H9 (cell line): ENCODE measurements at regions not wholly inside any gene's neighbourhood (a gene's known extent, or its start where the extent isn't known, plus 50 kb on each side); places are given as distances from the start of the nearest gene placed in this dataset.

ENCODE experiments used
- DNase-seq: peaks from one replicate; pipeline ENCODE4 v3.0.0-alpha.2; 2017
- H2AFZ ChIP-seq: one replicate; pipeline ENCODE4 v1.6.1; 2013; ENCODE audit warnings: mild to moderate bottlenecking, low read length, control low read depth, moderate library complexity
- H2AK5ac ChIP-seq: 2 replicates; pipeline ENCODE4 v1.6.1; 2013; ENCODE audit warnings: low read length, control low read depth, mixed read lengths; ENCODE audit not compliant: insufficient read length
- H2BK120ac ChIP-seq: one replicate; pipeline ENCODE4 v1.6.1; 2013; ENCODE audit warnings: low read depth, mild to moderate bottlenecking, low read length, control low read depth, inconsistent platforms; ENCODE audit not compliant: poor library complexity, severe bottlenecking
- H2BK12ac ChIP-seq: 2 replicates; pipeline ENCODE4 v1.6.1; 2013; ENCODE audit warnings: low read length, control low read depth, mixed read lengths, low read depth; ENCODE audit not compliant: insufficient read length
- H2BK15ac ChIP-seq: 2 replicates; pipeline ENCODE4 v1.6.1; 2013; ENCODE audit warnings: low read depth, low read length, control low read depth
- H2BK20ac ChIP-seq: one replicate; pipeline ENCODE4 v1.6.1; 2013; ENCODE audit warnings: low read depth, mild to moderate bottlenecking, low read length, control low read depth, inconsistent platforms; ENCODE audit not compliant: poor library complexity, severe bottlenecking
- H2BK5ac ChIP-seq: 2 replicates; pipeline ENCODE4 v1.6.1; 2013; ENCODE audit warnings: low read length, control low read depth, mixed read lengths; ENCODE audit not compliant: insufficient read length
- H3K14ac ChIP-seq: 2 replicates; pipeline ENCODE4 v1.6.1; 2013; ENCODE audit warnings: low read length, control low read depth; ENCODE audit not compliant: insufficient read depth
- H3K18ac ChIP-seq: 2 replicates; pipeline ENCODE4 v1.6.1; 2013; ENCODE audit warnings: low read depth, mild to moderate bottlenecking, mixed read lengths, low read length, control low read depth; ENCODE audit not compliant: insufficient read length
- H3K23ac ChIP-seq: 2 replicates; pipeline ENCODE4 v1.6.1; 2013; ENCODE audit warnings: low read length, control low read depth, mixed read lengths, low read depth; ENCODE audit not compliant: insufficient read length
- H3K23me2 ChIP-seq: 2 replicates; pipeline ENCODE4 v1.6.1; 2013; ENCODE audit warnings: low read depth, mild to moderate bottlenecking, mixed read lengths, low read length, control low read depth; ENCODE audit not compliant: insufficient read length, poor library complexity, severe bottlenecking
- H3K27ac ChIP-seq: 2 replicates; pipeline ENCODE4 v1.5.1; 2013; ENCODE audit warnings: low read length, control low read depth, mixed read lengths, low read depth; ENCODE audit not compliant: insufficient read length
- H3K27me3 ChIP-seq: 2 replicates; pipeline ENCODE4 v1.6.1; 2013; ENCODE audit warnings: low read length, control low read depth, inconsistent platforms; ENCODE audit not compliant: insufficient read depth
- H3K4ac ChIP-seq: 2 replicates; pipeline ENCODE4 v1.6.1; 2013; ENCODE audit warnings: low read depth, mild to moderate bottlenecking, control low read depth, inconsistent platforms, low read length, moderate library complexity
- H3K4me1 ChIP-seq: 2 replicates; pipeline ENCODE4 v1.6.1; 2013; ENCODE audit warnings: low read length, control low read depth, inconsistent platforms; ENCODE audit not compliant: insufficient read depth
- H3K4me2 ChIP-seq: 2 replicates; pipeline ENCODE4 v1.6.1; 2013; ENCODE audit warnings: low read length, control low read depth, mixed read lengths; ENCODE audit not compliant: insufficient read length, insufficient read depth
- H3K56ac ChIP-seq: 2 replicates; pipeline ENCODE4 v1.6.1; 2013; ENCODE audit warnings: low read depth, mild to moderate bottlenecking, mixed read lengths, low read length, control low read depth; ENCODE audit not compliant: insufficient read length
- H3K79me1 ChIP-seq: 2 replicates; pipeline ENCODE4 v1.6.1; 2013; ENCODE audit warnings: low read depth, mild to moderate bottlenecking, moderate library complexity, low read length, control low read depth, inconsistent platforms; ENCODE audit not compliant: insufficient read depth, poor library complexity, severe bottlenecking
- H3K79me2 ChIP-seq: 2 replicates; pipeline ENCODE4 v1.6.1; 2013; ENCODE audit warnings: low read length, control low read depth, inconsistent platforms; ENCODE audit not compliant: insufficient read depth
- H3K9ac ChIP-seq: 2 replicates; pipeline ENCODE4 v1.6.1; 2013; ENCODE audit warnings: low read length, control low read depth, mixed read lengths; ENCODE audit not compliant: insufficient read length; ENCODE audit errors: extremely low read depth
- H3K9me3 ChIP-seq: one replicate; pipeline ENCODE4 v1.6.1; 2013; ENCODE audit warnings: low read depth, low read length, inconsistent platforms; ENCODE audit not compliant: control insufficient read depth
- H3T11ph ChIP-seq: one replicate; pipeline ENCODE4 v1.6.1; 2013; ENCODE audit warnings: mild to moderate bottlenecking, low read length, control low read depth, inconsistent platforms
- H4K20me1 ChIP-seq: one replicate; pipeline ENCODE4 v1.6.1; 2013; ENCODE audit not compliant: control insufficient read depth, insufficient read length, insufficient read depth
- H4K5ac ChIP-seq: 2 replicates; pipeline ENCODE4 v1.6.1; 2013; ENCODE audit warnings: low read depth, mild to moderate bottlenecking, mixed read lengths, low read length, control low read depth; ENCODE audit not compliant: insufficient read length
- H4K8ac ChIP-seq: replicated peaks from 2 replicates; pipeline ENCODE4 v1.6.1; 2013; ENCODE audit warnings: low read length, control low read depth, mixed read lengths, low read depth; ENCODE audit not compliant: insufficient read length
- H4K91ac ChIP-seq: 2 replicates; pipeline ENCODE4 v1.6.1; 2013; ENCODE audit warnings: low read depth, mild to moderate bottlenecking, moderate library complexity, mixed read lengths, low read length, control low read depth; ENCODE audit not compliant: insufficient read length
- H3K27ac Mint-ChIP-seq, 3 experiments: 2 replicates in 2 of 3; 3 replicates in 1 of 3; pipeline ENCODE4 v1.8.0; 2020 to 2021; ENCODE audit warnings: mixed read lengths in 3 of 3, mild to moderate bottlenecking in 1 of 3, moderate library complexity in 1 of 3
- H3K27me3 Mint-ChIP-seq: 2 replicates; pipeline ENCODE4 v1.8.0; 2021; ENCODE audit warnings: low read depth, mild to moderate bottlenecking, moderate library complexity, mixed read lengths
- H3K36me3 Mint-ChIP-seq, 3 experiments: 2 replicates in 2 of 3; 3 replicates in 1 of 3; pipeline ENCODE4 v1.8.0; 2020 to 2021; ENCODE audit warnings: low read depth in 3 of 3, mixed read lengths in 3 of 3; ENCODE audit not compliant: insufficient read depth in 1 of 3
- H3K4me1 Mint-ChIP-seq, 2 experiments: 2 replicates each; pipeline ENCODE4 v1.8.0; 2020; ENCODE audit warnings: mixed read lengths in 2 of 2
- H3K4me3 Mint-ChIP-seq, 2 experiments: 2 replicates in 1 of 2; 3 replicates in 1 of 2; pipeline ENCODE4 v1.8.0; 2020 to 2021; ENCODE audit warnings: mild to moderate bottlenecking in 2 of 2, mixed read lengths in 2 of 2, moderate library complexity in 1 of 2
- H3K9me3 Mint-ChIP-seq, 2 experiments: 2 replicates in 1 of 2; 3 replicates in 1 of 2; pipeline ENCODE4 v1.8.0; 2020; ENCODE audit warnings: mild to moderate bottlenecking in 2 of 2, mixed read lengths in 2 of 2, moderate library complexity in 1 of 2
- WGBS: extraction: QIAGEN DNeasy Blood & Tissue Kit; methylation state at CpG from one replicate; pipeline ENCODE4 v1.1.7; 2013; ENCODE audit warnings: missing lambda C conversion rate, low lambda C conversion rate, mixed read lengths; ENCODE audit not compliant: insufficient read length; ENCODE audit errors: extremely low coverage; 5-methylcytosine and 5-hydroxymethylcytosine counted together
- TF ChIP-seq, protein P1 (sequence below): fragments of 200-600 bp; sonication (generic); conservative IDR thresholded peaks from 3 replicates; pipeline ENCODE4 v1.8.0; 2021; ENCODE audit warnings: antibody characterized with exemption, mild to moderate bottlenecking

DNA sequence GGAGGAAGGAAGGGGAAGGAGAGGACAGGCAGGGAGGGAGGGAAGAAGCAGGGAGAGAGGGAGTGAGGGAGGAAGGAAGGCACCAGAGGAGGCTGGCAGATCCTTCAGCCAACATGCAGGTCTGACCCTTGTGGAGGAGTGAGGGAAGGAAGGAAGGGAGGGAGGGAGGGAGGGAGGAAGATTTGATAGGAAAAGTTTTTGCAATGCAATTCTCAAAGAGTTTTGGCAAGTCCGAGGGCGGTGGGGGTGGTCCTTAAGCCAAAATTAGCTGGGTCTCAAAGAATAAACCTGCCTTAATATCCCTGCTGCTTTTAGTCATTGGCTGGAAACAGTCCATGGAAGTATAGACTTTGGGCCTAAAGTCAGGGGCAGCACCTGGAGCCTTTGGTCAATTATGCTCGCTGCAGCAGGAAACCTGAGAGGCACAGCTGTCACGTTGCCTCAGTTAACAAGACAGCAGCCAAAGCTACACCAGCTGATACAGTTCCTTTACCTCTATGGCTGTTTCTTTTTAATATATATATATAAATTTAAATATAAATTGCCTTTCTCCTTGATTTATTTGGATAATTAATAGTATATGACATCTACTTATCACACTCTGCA, 115.7 kb upstream of the RALGAPA2 start:
- H2BK20ac ChIP-seq: no peak overlapping the region
- no peak overlapping the region for H3K18ac ChIP-seq
- no peak overlapping the region for H3K23ac ChIP-seq
- H3K9ac ChIP-seq: no peak overlapping the region
- no peaks in the 10 kb centered on the region for H3K4me1 ChIP-seq
- no CpG with 5 or more reads among the region's 4 CpGs for WGBS
- H4K5ac ChIP-seq: no peak overlapping the region
- H2AFZ ChIP-seq: no peak overlapping the region
- DNase-seq: no peak
- no peak overlapping the region for H3K4ac ChIP-seq
- no peaks in the 10 kb centered on the region for H3K79me1 ChIP-seq
- H2BK120ac ChIP-seq: no peak overlapping the region
- no peak overlapping the region for H4K91ac ChIP-seq
- H4K8ac ChIP-seq: no peak overlapping the region
- H3K14ac ChIP-seq: no peak overlapping the region
- TF ChIP-seq, protein P1, sequence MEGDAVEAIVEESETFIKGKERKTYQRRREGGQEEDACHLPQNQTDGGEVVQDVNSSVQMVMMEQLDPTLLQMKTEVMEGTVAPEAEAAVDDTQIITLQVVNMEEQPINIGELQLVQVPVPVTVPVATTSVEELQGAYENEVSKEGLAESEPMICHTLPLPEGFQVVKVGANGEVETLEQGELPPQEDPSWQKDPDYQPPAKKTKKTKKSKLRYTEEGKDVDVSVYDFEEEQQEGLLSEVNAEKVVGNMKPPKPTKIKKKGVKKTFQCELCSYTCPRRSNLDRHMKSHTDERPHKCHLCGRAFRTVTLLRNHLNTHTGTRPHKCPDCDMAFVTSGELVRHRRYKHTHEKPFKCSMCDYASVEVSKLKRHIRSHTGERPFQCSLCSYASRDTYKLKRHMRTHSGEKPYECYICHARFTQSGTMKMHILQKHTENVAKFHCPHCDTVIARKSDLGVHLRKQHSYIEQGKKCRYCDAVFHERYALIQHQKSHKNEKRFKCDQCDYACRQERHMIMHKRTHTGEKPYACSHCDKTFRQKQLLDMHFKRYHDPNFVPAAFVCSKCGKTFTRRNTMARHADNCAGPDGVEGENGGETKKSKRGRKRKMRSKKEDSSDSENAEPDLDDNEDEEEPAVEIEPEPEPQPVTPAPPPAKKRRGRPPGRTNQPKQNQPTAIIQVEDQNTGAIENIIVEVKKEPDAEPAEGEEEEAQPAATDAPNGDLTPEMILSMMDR: no peak
- H3K9me3 ChIP-seq: no peaks in the 10 kb centered on the region
- H2BK5ac ChIP-seq: no peak overlapping the region
- H3K27ac ChIP-seq: no peak overlapping the region
- no peak overlapping the region for H3K4me2 ChIP-seq
- no peak overlapping the region for H2BK15ac ChIP-seq
- Mint-ChIP-seq H3K4me1 (peaks cover 8 to 10% of the 10 kb centered on the region in 2 experiments), H3K4me3 (no peak overlapping the region), H3K36me3 (peaks cover 13 to 32% (median 23%) of the 10 kb centered on the region in 3 experiments), H3K27ac (no peak overlapping the region), H3K9me3 (peaks cover 25 to 34% of the 10 kb centered on the region in 2 experiments), H3K27me3 (peaks cover 11% of the 10 kb centered on the region)
- H2AK5ac ChIP-seq: no peak overlapping the region
- no peaks in the 10 kb centered on the region for H3K23me2 ChIP-seq
- no peaks in the 10 kb centered on the region for H3K27me3 ChIP-seq
- no peak overlapping the region for H2BK12ac ChIP-seq
- H3K79me2 ChIP-seq: no peaks in the 10 kb centered on the region
- no peaks in the 10 kb centered on the region for H4K20me1 ChIP-seq
- H3K56ac ChIP-seq: no peak overlapping the region
- H3T11ph ChIP-seq: no peak overlapping the region
